NT2/D1 (cell line): ENCODE measurements at regions not wholly inside any gene's neighbourhood (a gene's known extent, or its start where the extent isn't known, plus 50 kb on each side); places are given as distances from the start of the nearest gene placed in this dataset.

Experiments
- YY1 ChIP-seq: IDR thresholded peaks from 2 replicates; pipeline ENCODE4 v1.6.1; 2011; ENCODE audit not compliant: insufficient read length, insufficient read depth
- ZNF274 ChIP-seq: IDR thresholded peaks from 2 replicates; pipeline ENCODE4 v1.6.1; 2011; ENCODE audit warnings: mild to moderate bottlenecking, low read depth, low read length

DNA sequence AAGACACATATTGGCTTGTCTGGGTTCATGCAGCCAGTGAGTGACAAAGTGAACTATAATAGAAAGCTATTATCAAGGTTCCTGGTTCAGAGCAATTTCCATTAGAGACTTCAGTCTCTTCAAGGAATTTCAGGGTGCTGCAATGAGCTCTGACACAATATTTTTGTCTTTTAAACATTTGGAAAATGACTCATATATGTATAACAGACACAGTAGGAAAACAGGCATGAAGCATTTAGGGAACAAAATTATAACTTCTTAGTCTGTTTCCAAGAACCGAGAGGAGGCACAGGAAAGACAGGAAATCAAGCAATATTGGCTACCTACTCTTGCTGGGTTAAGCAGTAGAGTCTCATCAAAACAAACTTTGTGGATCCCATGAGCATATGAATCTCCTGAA is 170.4 kb downstream of the PTPRC start:
- no peak for TF ChIP-seq YY1
- no peak for TF ChIP-seq ZNF274
